ENCODE measurements at regions not wholly inside any gene's neighbourhood (a gene's known extent, or its start where the extent isn't known, plus 50 kb on each side); places are given as distances from the start of the nearest gene placed in this dataset.

DNA sequence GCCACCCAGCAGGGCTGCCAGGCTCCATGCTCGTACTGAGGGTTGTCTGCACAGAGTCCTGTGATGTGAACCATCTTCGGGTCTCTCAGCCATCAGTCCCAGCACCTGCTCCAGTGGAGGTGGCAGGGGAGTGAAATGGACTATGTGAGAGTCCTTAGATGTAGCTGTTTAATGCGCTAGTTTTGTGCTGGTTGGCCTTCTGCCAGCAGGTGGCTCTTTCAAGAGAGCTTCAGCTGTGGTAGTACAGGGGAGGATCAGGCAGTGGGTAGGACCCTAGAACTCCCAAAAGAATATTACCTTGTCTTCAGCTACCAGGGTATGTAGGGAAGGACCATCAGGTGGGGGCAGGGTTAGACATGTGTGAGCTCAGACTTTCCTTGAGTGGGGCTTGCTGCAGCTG is 1066.0 kb downstream of the GLUD2 start:
- DNase-seq (ENCODE audit: low spot score) = no peak
- Histone ChIP-seq H4K91ac (ENCODE audit: low read depth, low read length, poor library complexity) (no peak overlapping the region), H3K14ac (ENCODE audit: low read length) (no peak overlapping the region), H3K4me3 (ENCODE audit: low read length in 2 of 2) (no peak overlapping the region), H3K27ac (replicated peaks; ENCODE audit: low read length) (no peak overlapping the region), H3K27me3 (ENCODE audit: control insufficient read depth in 3 of 3, insufficient read depth in 3 of 3, low read depth in 1 of 3, low read length in 3 of 3) (no peaks in the 10 kb centered on the region), H3K79me1 (ENCODE audit: low read depth, low read length) (no peaks in the 10 kb centered on the region), H2BK120ac (ENCODE audit: low read depth, low read length) (no peak overlapping the region), H3K4me1 (ENCODE audit: control insufficient read depth in 2 of 2, insufficient read depth in 1 of 2, low read depth in 1 of 2, low read length in 2 of 2) (no peaks in the 10 kb centered on the region), H3K18ac (ENCODE audit: low read length) (no peak overlapping the region), H2AK5ac (ENCODE audit: low read depth, low read length) (no peak overlapping the region), H2BK12ac (ENCODE audit: low read length) (no peak overlapping the region), H3K23ac (ENCODE audit: low read depth, low read length, poor library complexity) (no peak overlapping the region), H2BK15ac (ENCODE audit: low read length) (no peak overlapping the region), H3K9me3 (replicated peaks in 1 of 2; ENCODE audit: control insufficient read depth in 2 of 2, insufficient read depth in 1 of 2, low read depth in 1 of 2, low read length in 2 of 2) (no peaks in the 10 kb centered on the region), H2BK5ac (ENCODE audit: low read length) (no peak overlapping the region), H3K36me3 (replicated peaks in 1 of 2; ENCODE audit: control insufficient read depth in 2 of 2, insufficient read depth in 2 of 2, low read length in 2 of 2) (no peaks in the 10 kb centered on the region), H4K8ac (ENCODE audit: low read depth, low read length) (no peak overlapping the region), H3K4ac (ENCODE audit: low read length) (no peak overlapping the region), H3K4me2 (ENCODE audit: insufficient read depth, low read length, poor library complexity, severe bottlenecking) (no peak overlapping the region), H2AFZ (ENCODE audit: low read length) (no peak overlapping the region), H3K9ac (ENCODE audit: low read depth, low read length, poor library complexity) (no peak overlapping the region)
- WGBS, 2 donors (ENCODE audit: extremely low coverage in 2 of 2, insufficient read length in 2 of 2, insufficient replicate concordance in 1 of 2) = no CpG with 5 or more reads among the region's 3 CpGs

DNA sequence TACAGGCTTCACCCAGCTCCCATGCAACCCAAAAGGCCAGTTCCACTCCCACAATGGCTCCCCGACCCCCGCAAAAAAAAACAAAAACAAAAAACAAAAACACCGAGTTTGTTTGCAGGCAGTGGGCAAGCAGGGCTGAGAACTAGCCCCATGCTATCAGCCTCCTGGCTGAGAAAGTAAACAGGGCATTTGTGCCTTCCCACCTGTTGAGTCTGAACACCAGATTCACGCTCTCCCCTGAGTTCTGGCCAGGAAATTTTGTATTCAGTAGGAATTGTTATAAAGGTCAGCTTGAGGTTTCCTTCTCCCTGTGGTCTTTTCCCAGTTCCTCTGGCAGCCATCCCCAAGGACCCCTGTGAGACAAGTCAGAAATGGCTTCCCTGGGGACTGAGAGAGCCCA is 1066.5 kb downstream of the GLUD2 start:
- Histone ChIP-seq H2AFZ (ENCODE audit: low read length) (no peak overlapping the region), H3K36me3 (replicated peaks in 1 of 2; ENCODE audit: control insufficient read depth in 2 of 2, insufficient read depth in 2 of 2, low read length in 2 of 2) (no peaks in the 10 kb centered on the region), H3K27me3 (ENCODE audit: control insufficient read depth in 3 of 3, insufficient read depth in 3 of 3, low read depth in 1 of 3, low read length in 3 of 3) (no peaks in the 10 kb centered on the region), H3K23ac (ENCODE audit: low read depth, low read length, poor library complexity) (no peak overlapping the region), H3K27ac (replicated peaks; ENCODE audit: low read length) (no peak overlapping the region), H2AK5ac (ENCODE audit: low read depth, low read length) (no peak overlapping the region), H3K4ac (ENCODE audit: low read length) (no peak overlapping the region), H2BK5ac (ENCODE audit: low read length) (no peak overlapping the region), H2BK120ac (ENCODE audit: low read depth, low read length) (no peak overlapping the region), H3K9me3 (replicated peaks in 1 of 2; ENCODE audit: control insufficient read depth in 2 of 2, insufficient read depth in 1 of 2, low read depth in 1 of 2, low read length in 2 of 2) (no peaks in the 10 kb centered on the region), H4K91ac (ENCODE audit: low read depth, low read length, poor library complexity) (no peak overlapping the region), H3K4me2 (ENCODE audit: insufficient read depth, low read length, poor library complexity, severe bottlenecking) (no peak overlapping the region), H4K8ac (ENCODE audit: low read depth, low read length) (no peak overlapping the region), H3K4me3 (ENCODE audit: low read length in 2 of 2) (no peak overlapping the region), H2BK12ac (ENCODE audit: low read length) (no peak overlapping the region), H2BK15ac (ENCODE audit: low read length) (no peak overlapping the region), H3K14ac (ENCODE audit: low read length) (no peak overlapping the region), H3K79me1 (ENCODE audit: low read depth, low read length) (no peaks in the 10 kb centered on the region), H3K4me1 (ENCODE audit: control insufficient read depth in 2 of 2, insufficient read depth in 1 of 2, low read depth in 1 of 2, low read length in 2 of 2) (no peaks in the 10 kb centered on the region), H3K9ac (ENCODE audit: low read depth, low read length, poor library complexity) (no peak overlapping the region), H3K18ac (ENCODE audit: low read length) (no peak overlapping the region)
- no CpG with 5 or more reads among the region's 4 CpGs for WGBS, 2 donors (ENCODE audit: extremely low coverage in 2 of 2, insufficient read length in 2 of 2, insufficient replicate concordance in 1 of 2)
- DNase-seq (ENCODE audit: low spot score) = no peak

DNA sequence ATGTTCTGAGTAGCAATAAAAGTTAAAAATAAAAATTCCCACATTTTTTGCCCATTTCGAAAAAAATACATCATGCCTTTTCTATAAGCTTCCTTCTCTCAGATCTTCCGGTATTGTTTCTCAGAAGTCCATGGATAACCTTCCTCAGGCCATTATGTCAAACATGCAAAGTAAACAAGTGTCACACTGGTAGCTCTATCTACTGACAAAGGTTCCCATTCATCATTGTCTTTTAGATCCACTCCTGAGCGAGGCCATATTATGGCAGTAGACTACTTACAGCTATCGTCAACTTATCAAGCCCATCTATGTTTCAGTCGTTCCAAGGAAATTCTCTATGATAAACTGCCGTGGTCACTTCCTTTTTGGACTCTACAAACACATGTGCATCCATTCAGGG is 1068.2 kb downstream of the GLUD2 start:
- Histone ChIP-seq H4K8ac (ENCODE audit: low read depth, low read length) (no peak overlapping the region), H3K4me1 (ENCODE audit: control insufficient read depth in 2 of 2, insufficient read depth in 1 of 2, low read depth in 1 of 2, low read length in 2 of 2) (no peaks in the 10 kb centered on the region), H3K4ac (ENCODE audit: low read length) (no peak overlapping the region), H2BK12ac (ENCODE audit: low read length) (no peak overlapping the region), H3K9me3 (replicated peaks in 1 of 2; ENCODE audit: control insufficient read depth in 2 of 2, insufficient read depth in 1 of 2, low read depth in 1 of 2, low read length in 2 of 2) (no peaks in the 10 kb centered on the region), H3K23ac (ENCODE audit: low read depth, low read length, poor library complexity) (no peak overlapping the region), H3K27ac (replicated peaks; ENCODE audit: low read length) (no peak overlapping the region), H3K27me3 (ENCODE audit: control insufficient read depth in 3 of 3, insufficient read depth in 3 of 3, low read depth in 1 of 3, low read length in 3 of 3) (no peaks in the 10 kb centered on the region), H3K36me3 (replicated peaks in 1 of 2; ENCODE audit: control insufficient read depth in 2 of 2, insufficient read depth in 2 of 2, low read length in 2 of 2) (no peaks in the 10 kb centered on the region), H2AFZ (ENCODE audit: low read length) (no peak overlapping the region), H4K91ac (ENCODE audit: low read depth, low read length, poor library complexity) (no peak overlapping the region), H3K18ac (ENCODE audit: low read length) (no peak overlapping the region), H2BK5ac (ENCODE audit: low read length) (no peak overlapping the region), H2AK5ac (ENCODE audit: low read depth, low read length) (no peak overlapping the region), H3K14ac (ENCODE audit: low read length) (no peak overlapping the region), H3K79me1 (ENCODE audit: low read depth, low read length) (no peaks in the 10 kb centered on the region), H2BK15ac (ENCODE audit: low read length) (no peak overlapping the region), H3K4me3 (ENCODE audit: low read length in 2 of 2) (no peak overlapping the region), H3K4me2 (ENCODE audit: insufficient read depth, low read length, poor library complexity, severe bottlenecking) (no peak overlapping the region), H3K9ac (ENCODE audit: low read depth, low read length, poor library complexity) (no peak overlapping the region), H2BK120ac (ENCODE audit: low read depth, low read length) (no peak overlapping the region)
- no CpG with 5 or more reads among the region's 6 CpGs for WGBS, 2 donors (ENCODE audit: extremely low coverage in 2 of 2, insufficient read length in 2 of 2, insufficient replicate concordance in 1 of 2)
- DNase-seq (ENCODE audit: low spot score) = no peak

DNA sequence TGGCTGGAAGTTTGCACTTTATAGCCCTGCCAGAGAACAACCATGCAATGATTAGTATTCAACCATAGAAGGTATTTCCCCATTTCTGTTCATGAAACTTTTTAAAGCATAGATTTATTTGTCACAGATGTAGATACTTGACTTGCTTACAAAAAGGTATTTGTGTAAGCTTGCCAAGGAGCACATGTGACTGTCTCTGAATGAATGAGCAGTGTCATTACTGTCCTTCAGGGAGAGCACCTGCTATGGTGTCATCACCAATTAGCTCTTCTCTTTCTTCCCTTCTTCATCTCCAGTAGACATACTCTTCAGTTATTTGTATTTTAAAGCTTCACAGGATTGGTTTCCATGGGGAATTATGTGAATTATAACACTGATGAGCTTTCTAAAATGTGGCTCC is 1064.7 kb upstream of the GRIA3 start:
- no peak overlapping the region for H4K8ac ChIP-seq (ENCODE audit: low read depth, low read length)
- H2BK15ac ChIP-seq (ENCODE audit: low read length) = no peak overlapping the region
- H3K36me3 ChIP-seq (replicated peaks in 1 of 2; ENCODE audit: control insufficient read depth in 2 of 2, insufficient read depth in 2 of 2, low read length in 2 of 2) = no peaks in the 10 kb centered on the region
- no peak overlapping the region for H3K4me2 ChIP-seq (ENCODE audit: insufficient read depth, low read length, poor library complexity, severe bottlenecking)
- H3K27ac ChIP-seq (replicated peaks; ENCODE audit: low read length) = no peak overlapping the region
- H3K79me1 ChIP-seq (ENCODE audit: low read depth, low read length) = no peaks in the 10 kb centered on the region
- H3K18ac ChIP-seq (ENCODE audit: low read length) = no peak overlapping the region
- no peak overlapping the region for H3K9ac ChIP-seq (ENCODE audit: low read depth, low read length, poor library complexity)
- H3K4me3 ChIP-seq (ENCODE audit: low read length in 2 of 2) = no peak overlapping the region
- no peaks in the 10 kb centered on the region for H3K4me1 ChIP-seq (ENCODE audit: control insufficient read depth in 2 of 2, insufficient read depth in 1 of 2, low read depth in 1 of 2, low read length in 2 of 2)
- H3K9me3 ChIP-seq (replicated peaks in 1 of 2; ENCODE audit: control insufficient read depth in 2 of 2, insufficient read depth in 1 of 2, low read depth in 1 of 2, low read length in 2 of 2) = no peaks in the 10 kb centered on the region
- no peak overlapping the region for H2BK5ac ChIP-seq (ENCODE audit: low read length)
- no peak overlapping the region for H4K91ac ChIP-seq (ENCODE audit: low read depth, low read length, poor library complexity)
- H3K23ac ChIP-seq (ENCODE audit: low read depth, low read length, poor library complexity) = no peak overlapping the region
- no peak for DNase-seq (ENCODE audit: low spot score)
- no peak overlapping the region for H2AK5ac ChIP-seq (ENCODE audit: low read depth, low read length)
- no peaks in the 10 kb centered on the region for H3K27me3 ChIP-seq (ENCODE audit: control insufficient read depth in 3 of 3, insufficient read depth in 3 of 3, low read depth in 1 of 3, low read length in 3 of 3)
- H2AFZ ChIP-seq (ENCODE audit: low read length) = no peak overlapping the region
- H3K14ac ChIP-seq (ENCODE audit: low read length) = no peak overlapping the region
- no peak overlapping the region for H2BK120ac ChIP-seq (ENCODE audit: low read depth, low read length)
- H2BK12ac ChIP-seq (ENCODE audit: low read length) = no peak overlapping the region
- H3K4ac ChIP-seq (ENCODE audit: low read length) = no peak overlapping the region
